ENCODE measurements at regions not wholly inside any gene's neighbourhood (a gene's known extent, or its start where the extent isn't known, plus 50 kb on each side); places are given as distances from the start of the nearest gene placed in this dataset.
"Not testable (repeated sequence)": the region's sequence is repeated elsewhere in the genome, so short reads cannot be mapped to it uniquely, and the experiment has no call there.

DNA sequence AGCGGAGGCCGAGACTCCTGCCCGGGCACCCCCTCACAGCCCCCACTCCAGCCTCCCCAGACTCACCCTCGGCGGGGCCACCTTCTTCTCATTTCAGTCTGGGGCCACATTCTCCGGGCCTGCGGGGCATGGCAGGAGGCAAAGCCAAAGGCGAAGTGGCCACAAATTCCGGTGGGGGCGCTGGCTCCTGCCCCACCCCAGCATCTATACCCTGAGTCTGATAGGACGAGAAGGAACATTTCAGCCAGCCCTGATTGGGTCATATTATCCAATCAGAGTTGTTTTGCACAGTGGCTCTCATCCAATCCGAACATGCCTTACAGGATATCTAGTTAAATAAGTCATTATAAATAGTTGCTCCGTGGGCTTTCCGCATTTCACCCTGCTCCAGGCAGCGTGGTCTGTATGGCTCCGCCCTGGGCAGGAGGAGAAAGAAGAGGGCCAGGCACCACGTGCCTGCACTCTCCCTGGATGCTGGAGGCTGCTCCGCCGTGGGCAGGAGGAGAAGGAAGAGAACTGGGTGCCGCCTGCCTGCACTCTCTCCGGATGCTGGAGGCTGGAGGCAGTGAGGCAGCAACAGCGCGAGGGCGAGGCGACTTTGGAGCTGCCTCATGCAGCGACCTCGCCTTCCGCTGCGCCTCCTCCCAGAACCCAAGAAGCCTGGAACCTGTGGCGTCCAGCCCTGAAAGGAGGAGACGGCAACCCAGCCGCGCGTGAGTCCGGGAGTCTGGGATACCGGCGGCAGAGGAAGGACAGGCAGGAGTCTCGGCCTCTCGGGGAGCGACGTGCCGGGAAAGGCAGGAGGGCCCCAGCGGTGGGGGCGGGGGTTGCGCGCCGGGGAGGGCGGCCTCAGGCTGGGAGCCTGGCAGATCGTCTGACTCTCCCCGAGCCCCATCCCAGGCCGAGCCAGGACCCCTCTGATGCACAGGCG lies 162.9 kb downstream of the ZNF33B start:
- H3K36me3 Mint-ChIP-seq (ENCODE audit: low read depth): no peaks in the 10 kb centered on the region
- peaks cover 3% of the 10 kb centered on the region for H3K9me3 Mint-ChIP-seq
- no peak for DNase-seq
- H3K4me3 Mint-ChIP-seq: peak overlapping the region; percentile 38
- H3K27ac Mint-ChIP-seq: no peak overlapping the region
- peaks cover 6% of the 10 kb centered on the region for H3K4me1 Mint-ChIP-seq (ENCODE audit: low read depth)
- peaks cover 46% of the 10 kb centered on the region for H3K27me3 Mint-ChIP-seq

GRCh38 chr10:42454313-42454712 lies 184.1 kb downstream of the ZNF33B start:
- H3K36me3 Mint-ChIP-seq (ENCODE audit: low read depth): no peaks in the 10 kb centered on the region
- H3K4me1 Mint-ChIP-seq (ENCODE audit: low read depth): no peaks in the 10 kb centered on the region
- H3K27me3 Mint-ChIP-seq: peaks cover 4% of the 10 kb centered on the region
- H3K27ac Mint-ChIP-seq: no peak overlapping the region
- DNase-seq: no peak
- H3K9me3 Mint-ChIP-seq: peaks cover 8% of the 10 kb centered on the region
- H3K4me3 Mint-ChIP-seq: no peak overlapping the region

DNA sequence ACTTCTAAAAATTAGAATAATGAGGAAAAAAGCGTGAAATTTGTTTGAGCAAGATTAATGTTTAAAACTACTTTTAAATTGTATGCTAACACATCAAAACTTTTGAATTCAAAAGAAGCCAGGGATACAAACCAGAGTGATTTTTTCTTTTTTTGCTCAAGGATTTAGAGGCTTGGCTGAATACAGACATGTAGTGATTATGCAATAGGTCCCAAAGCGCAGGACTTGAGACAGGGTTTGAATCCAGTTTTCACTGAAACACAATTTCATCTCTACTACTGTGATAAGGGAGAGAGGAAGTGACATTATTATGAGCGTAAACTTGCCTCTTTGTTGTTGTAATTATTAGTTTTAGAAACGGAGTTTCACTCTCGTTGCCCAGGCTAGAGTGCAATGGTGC lies 207.3 kb downstream of the ZNF33B start:
- Mint-ChIP-seq H3K4me3 (no peak overlapping the region), H3K9me3 (peaks cover 2% of the 10 kb centered on the region), H3K27me3 (peaks cover 14% of the 10 kb centered on the region), H3K36me3 (ENCODE audit: low read depth) (no peaks in the 10 kb centered on the region), H3K27ac (no peak overlapping the region), H3K4me1 (ENCODE audit: low read depth) (no peaks in the 10 kb centered on the region)
- no peak for DNase-seq

DNA sequence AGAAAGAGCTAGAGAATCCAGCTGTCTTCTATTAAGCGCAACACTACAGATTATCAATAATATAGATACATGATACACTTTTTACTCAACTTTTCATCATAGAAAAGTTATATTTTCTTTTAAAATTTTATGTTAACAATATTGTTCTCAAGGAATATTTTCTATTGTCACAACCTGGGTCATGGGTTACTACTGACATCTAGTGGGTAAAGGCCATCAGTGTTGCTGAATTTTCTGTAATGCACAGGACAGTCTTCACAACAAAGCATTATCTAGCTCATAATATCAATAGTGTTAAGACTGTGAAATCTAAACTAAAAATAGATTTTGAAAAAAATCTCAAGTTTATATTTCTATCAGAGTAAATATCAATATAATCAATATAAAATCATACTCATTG lies 209.8 kb downstream of the ZNF33B start:
- Mint-ChIP-seq H3K27me3 (peaks cover 10% of the 10 kb centered on the region), H3K4me1 (ENCODE audit: low read depth) (no peaks in the 10 kb centered on the region), H3K9me3 (no peaks in the 10 kb centered on the region), H3K27ac (no peak overlapping the region), H3K4me3 (no peak overlapping the region), H3K36me3 (ENCODE audit: low read depth) (no peaks in the 10 kb centered on the region)
- DNase-seq: no peak

DNA sequence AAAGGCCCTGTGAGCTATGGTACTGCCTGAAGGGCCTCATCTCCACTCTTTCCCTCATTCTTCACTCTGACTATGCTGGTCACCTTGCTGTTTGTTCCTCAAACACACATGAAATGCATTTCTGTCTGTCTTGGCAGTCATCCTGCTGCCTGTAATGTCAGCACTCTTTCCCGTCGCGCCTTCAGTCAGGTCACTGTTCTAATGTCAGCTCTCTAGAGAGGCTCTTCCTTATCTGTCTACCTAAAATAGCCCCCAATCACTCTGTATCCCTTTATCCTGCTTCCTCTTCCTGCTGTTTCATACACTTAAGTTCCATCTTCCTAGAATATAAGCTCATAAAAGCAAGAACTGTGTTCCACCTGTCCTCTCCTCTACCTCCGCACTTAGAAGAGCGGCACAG lies 215.5 kb downstream of the ZNF33B start:
- H3K27me3 Mint-ChIP-seq: peaks cover 7% of the 10 kb centered on the region
- no peaks in the 10 kb centered on the region for H3K9me3 Mint-ChIP-seq
- H3K4me3 Mint-ChIP-seq: no peak overlapping the region
- H3K4me1 Mint-ChIP-seq (ENCODE audit: low read depth): no peaks in the 10 kb centered on the region
- no peak for DNase-seq
- no peaks in the 10 kb centered on the region for H3K36me3 Mint-ChIP-seq (ENCODE audit: low read depth)
- no peak overlapping the region for H3K27ac Mint-ChIP-seq

DNA sequence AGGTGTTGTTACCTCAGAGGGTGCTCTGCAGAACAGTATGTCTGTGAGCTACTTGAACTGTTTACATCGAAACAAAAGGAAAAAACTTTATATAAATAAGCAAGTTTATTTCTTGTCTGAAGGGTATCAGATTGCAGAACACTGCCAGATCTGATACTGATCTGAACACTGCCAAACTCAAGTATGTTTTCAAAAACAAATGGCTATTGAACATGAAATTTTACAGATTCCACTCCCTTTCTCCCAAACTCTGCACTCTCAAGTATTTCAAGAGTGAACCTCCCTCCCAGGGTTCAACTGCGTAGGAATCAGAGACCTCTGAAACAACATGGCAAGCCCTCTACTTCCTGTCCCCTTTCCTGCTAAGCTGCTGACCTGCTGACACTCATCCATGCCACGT lies 216.6 kb downstream of the ZNF33B start:
- H3K9me3 Mint-ChIP-seq: no peaks in the 10 kb centered on the region
- H3K36me3 Mint-ChIP-seq (ENCODE audit: low read depth): no peaks in the 10 kb centered on the region
- no peak overlapping the region for H3K27ac Mint-ChIP-seq
- H3K4me1 Mint-ChIP-seq (ENCODE audit: low read depth): no peaks in the 10 kb centered on the region
- H3K27me3 Mint-ChIP-seq: peaks cover 7% of the 10 kb centered on the region
- no peak for DNase-seq
- no peak overlapping the region for H3K4me3 Mint-ChIP-seq

DNA sequence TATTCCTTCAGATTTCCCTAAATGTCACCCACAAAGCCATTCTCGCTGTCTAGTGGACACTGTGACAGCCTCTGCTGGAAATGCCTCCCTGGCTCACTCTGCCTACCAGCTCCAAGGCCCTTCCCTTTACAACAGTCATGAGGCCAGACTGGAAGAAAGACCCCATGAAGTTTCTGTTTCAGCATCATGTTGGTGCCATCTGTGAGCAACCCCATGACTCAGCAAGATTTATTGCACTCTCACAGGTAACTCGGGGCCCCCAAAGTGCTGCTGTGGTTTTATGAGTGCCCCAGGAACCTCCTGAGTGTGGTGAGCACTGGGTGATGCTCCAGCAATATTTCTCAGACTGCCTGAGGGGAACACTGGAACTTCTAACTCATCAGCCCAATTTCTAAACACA lies 218.6 kb downstream of the ZNF33B start:
- Mint-ChIP-seq H3K27me3 (peaks cover 7% of the 10 kb centered on the region), H3K4me1 (ENCODE audit: low read depth) (no peaks in the 10 kb centered on the region), H3K36me3 (ENCODE audit: low read depth) (no peaks in the 10 kb centered on the region), H3K27ac (no peak overlapping the region), H3K4me3 (no peak overlapping the region), H3K9me3 (no peaks in the 10 kb centered on the region)
- no peak for DNase-seq

DNA sequence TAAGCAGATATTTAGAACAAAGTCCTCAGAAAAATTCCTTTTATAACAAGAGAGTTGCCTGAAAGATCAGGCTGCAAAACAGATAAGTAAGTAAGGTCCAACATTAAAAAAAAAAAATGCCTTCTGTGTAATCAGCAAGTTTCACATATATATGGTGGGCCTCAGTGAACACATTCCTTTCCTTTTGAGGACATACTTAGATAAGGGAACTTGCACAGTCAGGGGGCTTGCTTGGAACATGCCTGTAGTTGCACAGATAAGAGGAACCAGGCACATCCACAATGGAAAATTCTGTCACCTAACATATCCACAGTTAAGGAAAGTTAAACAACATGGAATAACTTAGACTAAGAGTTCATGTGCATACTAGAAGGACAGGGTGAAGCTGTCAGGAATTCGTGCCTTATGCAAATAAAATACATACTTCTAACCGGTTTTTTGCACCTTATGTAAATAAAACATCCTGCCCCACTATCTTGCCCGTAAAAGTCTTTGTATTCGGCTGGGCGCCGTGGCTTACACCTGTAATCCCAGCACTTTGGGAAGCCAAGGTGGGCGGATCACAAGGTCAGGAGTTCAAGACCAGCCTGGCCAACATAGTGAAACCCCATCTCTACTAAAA lies 257.3 kb downstream of the ZNF33B start:
- no peaks in the 10 kb centered on the region for H3K4me1 Mint-ChIP-seq (ENCODE audit: low read depth)
- no peaks in the 10 kb centered on the region for H3K36me3 Mint-ChIP-seq (ENCODE audit: low read depth)
- DNase-seq: no peak
- H3K27ac Mint-ChIP-seq: no peak overlapping the region
- no peaks in the 10 kb centered on the region for H3K27me3 Mint-ChIP-seq
- H3K9me3 Mint-ChIP-seq: peaks cover 7% of the 10 kb centered on the region
- H3K4me3 Mint-ChIP-seq: no peak overlapping the region

DNA sequence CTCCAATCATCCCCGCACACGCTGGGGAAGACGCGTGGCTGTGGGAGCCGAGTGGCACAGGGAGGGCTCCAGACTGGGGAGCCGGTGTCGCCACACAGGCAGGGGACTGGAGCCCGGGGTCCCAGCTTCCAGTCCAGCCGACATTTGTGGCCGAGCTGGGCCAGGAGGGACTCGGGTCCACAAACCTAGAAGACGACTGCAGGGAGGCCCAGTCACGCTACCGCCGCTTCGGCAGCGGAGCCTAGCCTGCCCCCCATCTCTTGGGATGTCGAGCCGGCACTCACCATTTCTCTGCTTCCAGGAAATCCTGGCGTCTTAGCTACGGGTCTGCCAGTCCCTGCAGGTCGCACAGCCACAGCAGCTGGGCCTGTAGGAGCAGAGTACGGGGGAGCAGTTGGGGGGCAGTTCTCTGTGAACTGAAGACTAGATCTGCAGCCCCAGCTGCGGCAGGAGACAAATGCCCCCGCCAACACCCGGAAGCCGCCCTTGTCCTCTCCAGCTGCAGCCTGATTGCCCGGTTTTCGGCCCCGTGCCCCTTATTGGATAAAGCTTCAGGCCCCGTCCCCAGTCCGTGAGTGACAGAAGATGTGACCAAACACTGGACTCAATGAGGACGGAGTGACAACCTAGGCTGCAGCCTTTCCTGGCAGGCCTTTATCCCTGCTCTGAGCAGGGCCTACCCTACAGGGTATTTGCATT lies 270.7 kb downstream of the ZNF33B start:
- peaks cover 5% of the 10 kb centered on the region for H3K36me3 Mint-ChIP-seq (ENCODE audit: low read depth)
- H3K27ac Mint-ChIP-seq: no peak overlapping the region
- peaks cover 14% of the 10 kb centered on the region for H3K9me3 Mint-ChIP-seq
- peak; percentile 38 for DNase-seq
- peaks cover 6% of the 10 kb centered on the region for H3K27me3 Mint-ChIP-seq
- peak overlapping the region; percentile 58 for H3K4me3 Mint-ChIP-seq
- H3K4me1 Mint-ChIP-seq (ENCODE audit: low read depth): no peaks in the 10 kb centered on the region

DNA sequence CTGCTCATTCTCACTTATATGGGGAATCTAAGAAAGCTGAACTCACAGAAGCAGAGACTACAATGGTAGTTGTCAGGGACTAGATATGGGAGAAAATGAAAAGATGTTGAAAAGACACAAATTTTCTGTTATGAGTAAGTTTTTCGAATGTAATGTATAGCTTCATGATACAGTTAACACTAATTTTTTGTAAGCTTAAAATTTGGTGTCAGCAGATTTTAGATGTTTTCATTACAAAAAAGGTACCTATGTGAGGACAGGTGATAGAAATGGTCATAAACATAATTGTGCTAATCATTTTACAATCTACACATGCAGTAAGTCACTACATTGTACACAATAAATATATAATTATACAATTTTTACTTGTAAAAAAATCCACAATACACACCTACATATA lies 286.6 kb downstream of the ZNF33B start:
- no peak overlapping the region for H3K4me3 Mint-ChIP-seq
- H3K27ac Mint-ChIP-seq: no peak overlapping the region
- no peak for DNase-seq
- H3K9me3 Mint-ChIP-seq: peaks cover 18% of the 10 kb centered on the region
- H3K4me1 Mint-ChIP-seq (ENCODE audit: low read depth): no peaks in the 10 kb centered on the region
- H3K27me3 Mint-ChIP-seq: no peaks in the 10 kb centered on the region
- no peaks in the 10 kb centered on the region for H3K36me3 Mint-ChIP-seq (ENCODE audit: low read depth)

GRCh38 chr10:42336593-42337337 lies 301.6 kb downstream of the ZNF33B start:
- DNase-seq; H3K27me3 Mint-ChIP-seq; H3K27ac Mint-ChIP-seq; H3K4me1 Mint-ChIP-seq (ENCODE audit: low read depth); H3K4me3 Mint-ChIP-seq: not testable (repeated sequence)
- Mint-ChIP-seq H3K36me3 (ENCODE audit: low read depth) (peaks cover 24% of the 10 kb centered on the region), H3K9me3 (peaks cover 34% of the 10 kb centered on the region)

DNA sequence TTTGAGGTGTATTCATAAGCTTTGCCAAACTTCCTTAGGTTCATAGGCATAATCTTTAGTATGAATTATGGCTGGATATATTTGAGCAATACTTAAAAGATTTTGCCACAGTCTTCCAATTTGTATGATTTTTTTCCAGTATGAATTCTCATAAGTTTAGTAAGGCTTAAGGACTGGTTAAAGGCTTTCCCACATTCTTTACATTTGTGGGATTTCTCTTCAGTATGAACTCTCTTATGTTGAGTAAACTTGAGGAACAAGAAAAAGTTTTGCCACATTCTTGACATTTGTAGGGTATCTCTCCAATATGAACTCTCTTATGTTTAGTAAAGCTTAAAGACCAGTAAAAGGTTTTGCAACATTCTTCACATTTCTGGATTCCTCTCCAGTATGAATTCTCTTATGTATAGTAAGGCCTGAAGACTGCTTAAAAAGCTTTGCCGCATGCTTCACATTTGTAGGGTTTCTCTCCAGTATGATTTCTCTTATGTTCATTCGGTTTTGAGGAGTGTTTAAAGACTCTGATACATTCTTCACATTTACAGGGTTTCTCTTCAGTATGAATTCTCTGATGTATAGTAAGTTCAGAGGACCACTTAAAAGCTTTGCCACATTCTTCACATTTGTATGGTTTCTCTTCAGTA lies 302.6 kb downstream of the ZNF33B start:
- not testable (repeated sequence) for H3K27ac Mint-ChIP-seq; H3K4me3 Mint-ChIP-seq; DNase-seq; H3K4me1 Mint-ChIP-seq (ENCODE audit: low read depth); H3K27me3 Mint-ChIP-seq
- peaks cover 28% of the 10 kb centered on the region for H3K36me3 Mint-ChIP-seq (ENCODE audit: low read depth)
- H3K9me3 Mint-ChIP-seq: peaks cover 38% of the 10 kb centered on the region

DNA sequence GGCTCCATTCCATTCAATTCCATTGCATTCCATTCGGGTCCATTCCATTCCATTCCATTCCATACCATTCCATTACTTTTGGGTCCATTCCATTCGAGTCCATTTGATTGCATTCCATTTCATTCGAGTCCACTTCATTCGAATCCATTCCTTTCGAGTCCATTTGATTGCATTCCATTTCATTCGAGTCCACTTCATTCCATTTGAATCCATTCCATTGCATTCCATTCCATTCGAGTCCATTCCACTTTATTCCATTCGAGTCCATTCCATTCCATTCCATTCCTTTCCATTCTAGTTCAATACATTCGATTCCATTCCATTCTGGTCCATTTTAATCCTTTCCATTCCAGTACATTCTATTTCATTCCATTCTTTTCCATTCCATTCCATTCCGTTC lies 334.0 kb downstream of the ZNF33B start:
- Mint-ChIP-seq H3K4me1 (ENCODE audit: low read depth) (no peaks in the 10 kb centered on the region), H3K9me3 (peaks cover 92% of the 10 kb centered on the region), H3K27me3 (no peaks in the 10 kb centered on the region), H3K27ac (no peak overlapping the region), H3K36me3 (ENCODE audit: low read depth) (peaks cover 8% of the 10 kb centered on the region), H3K4me3 (no peak overlapping the region)
- DNase-seq: no peak

DNA sequence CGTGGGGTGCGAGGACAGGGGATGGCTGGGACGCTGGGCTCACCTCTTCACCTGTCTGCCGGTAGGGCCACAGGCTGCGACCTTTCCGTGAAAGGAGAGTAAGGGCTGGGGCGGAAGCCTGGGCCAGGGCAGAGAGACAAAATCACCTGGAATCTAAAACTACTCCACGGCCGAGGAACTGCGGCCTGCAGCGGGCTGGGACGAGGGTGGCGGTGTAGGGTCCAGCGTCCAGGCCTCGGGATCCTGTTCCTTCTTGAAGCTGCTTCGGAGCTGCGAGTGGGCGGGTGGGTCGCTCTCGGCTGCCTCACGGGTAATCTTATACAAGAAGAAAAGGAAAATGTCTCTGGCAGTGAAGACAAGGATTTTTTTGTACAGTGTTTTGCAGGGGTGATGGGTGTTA lies 356.5 kb downstream of the ZNF33B start:
- H3K9me3 Mint-ChIP-seq; DNase-seq; H3K36me3 Mint-ChIP-seq (ENCODE audit: low read depth); H3K27me3 Mint-ChIP-seq; H3K4me3 Mint-ChIP-seq; H3K4me1 Mint-ChIP-seq (ENCODE audit: low read depth); H3K27ac Mint-ChIP-seq: not testable (repeated sequence)

Data from activated T-cell treated with anti-CD3 and anti-CD28 coated beads, Interleukin-2, amount 50 U/mL, for 24 hours (primary cell).